Spleen (tissue), 7 donors: ENCODE measurements at regions not wholly inside any gene's neighbourhood (a gene's known extent, or its start where the extent isn't known, plus 50 kb on each side); places are given as distances from the start of the nearest gene placed in this dataset.
"Not testable (repeated sequence)": the region's sequence is repeated elsewhere in the genome, so short reads cannot be mapped to it uniquely, and the experiment has no call there.

ENCODE experiments used
- CTCF ChIP-seq, 11 experiments: fragments of 200-600 bp in 7 of 11; fragments of 450-650 bp in 4 of 11; sonication (generic) in 4 of 11; IDR thresholded peaks in 8 of 11; conservative IDR thresholded peaks in 3 of 11; 1 replicate in 7 of 11; 2 replicates in 4 of 11; pipeline versions ENCODE4 v1.4.0 to v1.8.0; 2016 to 2021; ENCODE audit warnings: antibody characterized with exemption in 11 of 11, inconsistent platforms in 4 of 11, mild to moderate bottlenecking in 1 of 11
- POLR2A ChIP-seq, 3 donors: fragments of 450-650 bp; IDR thresholded peaks; one replicate each; pipeline ENCODE4 v1.5.1; 2017; ENCODE audit warnings: antibody characterized with exemption in 3 of 3, mild to moderate bottlenecking in 1 of 3
- POLR2AphosphoS5 ChIP-seq, 3 donors: sonication (generic); formaldehyde crosslinking; IDR thresholded peaks; one replicate each; pipeline ENCODE4 v1.5.1; 2017; ENCODE audit warnings: antibody characterized with exemption in 3 of 3
- donor health status: DM: no; HTN: no; CAD: no; lungs with moderate emphysema.
- donor health status: DM: no; HTN: no; CAD: no.
- donor health status: DM: no; HTN: no; CAD: no.

- TF ChIP-seq POLR2AphosphoS5 (IDR thresholded peaks at IDR 0.05), result peak; percentile 28 to 67 (median 65)
- TF ChIP-seq POLR2A (IDR thresholded peaks at IDR 0.05); CTCF (IDR thresholded peaks at IDR 0.05 in 8 of 11, conservative IDR thresholded peaks at IDR 0.05 in 3 of 11): not testable (repeated sequence)
These were observed 150.1 kb upstream of the ZNF469 start for GRCh38 chr16:88232401-88233258.
